GM12891 (cell line): ENCODE measurements at regions not wholly inside any gene's neighbourhood (a gene's known extent, or its start where the extent isn't known, plus 50 kb on each side); places are given as distances from the start of the nearest gene placed in this dataset.

Source experiments
- PAX5 ChIP-seq: IDR thresholded peaks from 2 replicates; pipeline ENCODE4 v1.6.1; 2011; ENCODE audit warnings: low read length, moderate library complexity, mild to moderate bottlenecking; ENCODE audit not compliant: insufficient read depth, severe bottlenecking
- POLR2A ChIP-seq: IDR thresholded peaks from 2 replicates; pipeline ENCODE4 v1.6.1; 2011; ENCODE audit warnings: low read depth, low read length, control low read depth
- POLR2AphosphoS5 ChIP-seq: IDR thresholded peaks from 2 replicates; pipeline ENCODE4 v1.6.1; 2011; ENCODE audit warnings: low read depth, low read length, control low read depth
- SPI1 ChIP-seq: IDR thresholded peaks from 2 replicates; pipeline ENCODE4 v1.6.1; 2011; ENCODE audit warnings: low read depth, low read length, control low read depth
- TAF1 ChIP-seq: IDR thresholded peaks from 2 replicates; pipeline ENCODE4 v1.6.1; 2011; ENCODE audit warnings: low read depth, low read length, control low read depth

GRCh38 chr2:6294791-6295190, 570.9 kb downstream of the CMPK2 start:
- no peak for TF ChIP-seq POLR2AphosphoS5
- TF ChIP-seq POLR2A = no peak
- no peak for TF ChIP-seq TAF1
- no peak for TF ChIP-seq SPI1
- TF ChIP-seq PAX5 = no peak
